ENCODE measurements at regions not wholly inside any gene's neighbourhood (a gene's known extent, or its start where the extent isn't known, plus 50 kb on each side); places are given as distances from the start of the nearest gene placed in this dataset.

DNA sequence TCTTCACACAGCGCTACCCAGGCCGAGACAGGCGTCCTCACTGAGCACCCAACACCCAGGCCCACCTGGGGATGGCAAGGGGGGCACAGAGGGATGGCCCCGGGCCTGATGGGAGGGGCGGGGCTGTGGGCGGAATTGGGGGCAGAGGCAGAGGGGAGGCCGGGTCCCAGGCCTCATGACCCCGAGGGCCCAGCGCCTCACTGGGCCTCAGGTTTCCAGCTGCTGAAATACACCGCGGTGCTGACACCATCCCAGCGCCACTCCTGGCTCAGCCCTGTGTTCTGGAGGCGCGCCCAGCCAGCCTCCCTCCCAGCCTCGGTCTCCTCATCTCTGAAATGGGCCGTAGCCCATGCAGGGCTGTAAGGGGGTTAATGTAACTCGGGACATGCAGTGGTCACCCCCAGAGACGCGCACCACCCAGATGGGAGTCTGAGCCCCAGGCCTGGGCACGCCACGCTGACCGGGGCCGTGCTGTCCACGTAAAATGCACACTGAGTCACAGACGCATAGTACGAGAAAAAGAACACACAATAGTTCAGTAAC, 82.3 kb downstream of the UNCX start:
- TF ChIP-seq EZH2 (optimal IDR thresholded peaks at IDR 0.05; ENCODE audit: low read depth, low read length) (no peak), EZH2phosphoT487 (IDR thresholded peaks at IDR 0.05; ENCODE audit: low read length) (no peak)
- TF ChIP-seq, protein P1, sequence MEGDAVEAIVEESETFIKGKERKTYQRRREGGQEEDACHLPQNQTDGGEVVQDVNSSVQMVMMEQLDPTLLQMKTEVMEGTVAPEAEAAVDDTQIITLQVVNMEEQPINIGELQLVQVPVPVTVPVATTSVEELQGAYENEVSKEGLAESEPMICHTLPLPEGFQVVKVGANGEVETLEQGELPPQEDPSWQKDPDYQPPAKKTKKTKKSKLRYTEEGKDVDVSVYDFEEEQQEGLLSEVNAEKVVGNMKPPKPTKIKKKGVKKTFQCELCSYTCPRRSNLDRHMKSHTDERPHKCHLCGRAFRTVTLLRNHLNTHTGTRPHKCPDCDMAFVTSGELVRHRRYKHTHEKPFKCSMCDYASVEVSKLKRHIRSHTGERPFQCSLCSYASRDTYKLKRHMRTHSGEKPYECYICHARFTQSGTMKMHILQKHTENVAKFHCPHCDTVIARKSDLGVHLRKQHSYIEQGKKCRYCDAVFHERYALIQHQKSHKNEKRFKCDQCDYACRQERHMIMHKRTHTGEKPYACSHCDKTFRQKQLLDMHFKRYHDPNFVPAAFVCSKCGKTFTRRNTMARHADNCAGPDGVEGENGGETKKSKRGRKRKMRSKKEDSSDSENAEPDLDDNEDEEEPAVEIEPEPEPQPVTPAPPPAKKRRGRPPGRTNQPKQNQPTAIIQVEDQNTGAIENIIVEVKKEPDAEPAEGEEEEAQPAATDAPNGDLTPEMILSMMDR (IDR thresholded peaks at IDR 0.05; ENCODE audit: low read length), result no peak
